H1 (cell line): ENCODE measurements at regions not wholly inside any gene's neighbourhood (a gene's known extent, or its start where the extent isn't known, plus 50 kb on each side); places are given as distances from the start of the nearest gene placed in this dataset.

Source experiments
- CTCF ChIA-PET: fragments of 300-600 bp; sonication (Branson Sonifier 250); formaldehyde crosslinking; loops from one replicate; lab custom pipeline; 2021; ENCODE audit not compliant: partially characterized antibody; lab: Charles Lee
- POLR2A ChIA-PET: fragments of 300-600 bp; sonication (Branson Sonifier 250); formaldehyde crosslinking; loops from one replicate; lab custom pipeline; 2021; ENCODE audit warnings: inconsistent platforms; ENCODE audit not compliant: partially characterized antibody; lab: Charles Lee
- DNase-seq, 2 experiments: peaks; one replicate each; pipeline versions ENCODE4 v3.0.0 to v3.0.0-alpha.2; 2010 to 2022; ENCODE audit warnings: low spot score in 2 of 2, low read depth in 1 of 2, mixed read lengths in 1 of 2
- FAIRE-seq: peaks from 2 replicates; lab custom pipeline; 2011; peaks lifted over from hg19 to GRCh38; lab: Jason Lieb, UNC
- H2AFZ ChIP-seq: 2 replicates; pipeline ENCODE4 v1.8.1; 2012; ENCODE audit warnings: low read length, inconsistent platforms
- H2AK5ac ChIP-seq: 2 replicates; pipeline ENCODE4 v1.6.1; 2013; ENCODE audit warnings: low read depth, low read length
- H2BK120ac ChIP-seq: replicated peaks from 2 replicates; pipeline ENCODE3; 2013; ENCODE audit warnings: low read depth, low read length, inconsistent platforms
- H2BK12ac ChIP-seq: 2 replicates; pipeline ENCODE4 v1.6.1; 2013; ENCODE audit warnings: low read depth, low read length
- H2BK15ac ChIP-seq: 2 replicates; pipeline ENCODE4 v1.6.1; 2013; ENCODE audit warnings: low read length
- H2BK20ac ChIP-seq: 2 replicates; pipeline ENCODE4 v1.6.1; 2013; ENCODE audit warnings: low read length
- H2BK5ac ChIP-seq: 2 replicates; pipeline ENCODE4 v1.6.1; 2013; ENCODE audit warnings: low read depth, low read length
- H3K14ac ChIP-seq: 2 replicates; pipeline ENCODE4 v1.6.1; 2013; ENCODE audit warnings: inconsistent platforms; ENCODE audit not compliant: insufficient read length
- H3K18ac ChIP-seq: 2 replicates; pipeline ENCODE4 v1.6.1; 2013; ENCODE audit warnings: low read length; ENCODE audit errors: extremely low read depth
- H3K23ac ChIP-seq: 2 replicates; pipeline ENCODE4 v1.6.1; 2013; ENCODE audit warnings: inconsistent platforms; ENCODE audit not compliant: insufficient read length
- H3K23me2 ChIP-seq: 2 replicates; pipeline ENCODE4 v1.6.1; 2013; ENCODE audit warnings: low read depth, low read length
- H3K27ac ChIP-seq: 2 replicates; pipeline ENCODE4 v1.6.1; 2011; ENCODE audit warnings: low read depth, low read length, inconsistent platforms
- H3K27me3 ChIP-seq, 4 experiments: replicated peaks in 1 of 4; 1 replicate in 1 of 4; 2 replicates in 3 of 4; pipeline versions ENCODE4 v1.6.1 to v1.8.1; 2011 to 2013; ENCODE audit warnings: low read length in 3 of 4, mild to moderate bottlenecking in 3 of 4, inconsistent platforms in 2 of 4, mixed read lengths in 2 of 4, moderate library complexity in 1 of 4; ENCODE audit not compliant: control insufficient read depth in 3 of 4, insufficient read depth in 3 of 4; ENCODE audit errors: extremely low read depth in 1 of 4
- H3K36me3 ChIP-seq, 4 experiments: 2 replicates each; pipeline versions ENCODE4 v1.6.1 to v1.8.1; 2011 to 2013; ENCODE audit warnings: mild to moderate bottlenecking in 4 of 4, low read length in 3 of 4, moderate library complexity in 2 of 4, control low read depth in 1 of 4, inconsistent platforms in 1 of 4; ENCODE audit not compliant: insufficient read depth in 4 of 4, control insufficient read depth in 2 of 4
- H3K4ac ChIP-seq: replicated peaks from 2 replicates; pipeline ENCODE3; 2013; ENCODE audit warnings: low read length, low read depth, mixed read lengths, inconsistent platforms; ENCODE audit not compliant: insufficient read length
- H3K4me1 ChIP-seq, 4 experiments: replicated peaks in 1 of 4; 1 replicate in 1 of 4; 2 replicates in 3 of 4; pipeline versions ENCODE4 v1.6.1 to v1.8.1; 2011 to 2013; ENCODE audit warnings: low read length in 3 of 4, inconsistent platforms in 2 of 4, mixed read lengths in 1 of 4; ENCODE audit not compliant: insufficient read depth in 4 of 4, control insufficient read depth in 3 of 4
- H3K4me2 ChIP-seq, 2 experiments: 2 replicates each; pipeline versions ENCODE4 v1.6.1 to v1.8.1; 2011 to 2013; ENCODE audit warnings: low read depth in 2 of 2, low read length in 2 of 2, control low read depth in 1 of 2, inconsistent platforms in 1 of 2, mild to moderate bottlenecking in 1 of 2; ENCODE audit not compliant: insufficient read depth in 1 of 2
- H3K4me3 ChIP-seq, 4 experiments: fragments of 200-600, 300-600 bp in 1 of 4; sonication (generic), shearing (Covaris generic), sonication (Bioruptor Twin) in 1 of 4; 2 replicates each; pipeline versions ENCODE4 v1.5.1 to v1.8.1; 2011 to 2016; ENCODE audit warnings: low read length in 4 of 4, low read depth in 3 of 4, control low read depth in 2 of 4, inconsistent platforms in 2 of 4, mild to moderate bottlenecking in 2 of 4, mixed read lengths in 1 of 4, moderate library complexity in 1 of 4; ENCODE audit not compliant: insufficient read depth in 2 of 4; ENCODE audit errors: extremely low read depth in 1 of 4
- H3K56ac ChIP-seq: replicated peaks from 2 replicates; pipeline ENCODE3; 2013; ENCODE audit warnings: low read depth, mild to moderate bottlenecking, mixed read lengths, low read length, inconsistent platforms; ENCODE audit not compliant: insufficient read length
- H3K79me1 ChIP-seq: 2 replicates; pipeline ENCODE4 v1.6.1; 2013; ENCODE audit warnings: low read depth, low read length, control low read depth
- H3K79me2 ChIP-seq, 2 experiments: 2 replicates each; pipeline versions ENCODE4 v1.6.1 to v1.8.1; 2012 to 2013; ENCODE audit warnings: low read length in 2 of 2, mild to moderate bottlenecking in 2 of 2, inconsistent platforms in 1 of 2; ENCODE audit not compliant: insufficient read depth in 2 of 2, control insufficient read depth in 1 of 2
- H3K9ac ChIP-seq, 4 experiments: replicated peaks in 1 of 4; 1 replicate in 1 of 4; 2 replicates in 3 of 4; pipeline versions ENCODE4 v1.6.1 to v1.8.1; 2011 to 2013; ENCODE audit warnings: low read depth in 3 of 4, low read length in 3 of 4, control low read depth in 2 of 4, mild to moderate bottlenecking in 2 of 4, moderate library complexity in 2 of 4, inconsistent platforms in 1 of 4; ENCODE audit errors: extremely low read depth in 1 of 4
- H3K9me3 ChIP-seq, 2 experiments: 2 replicates each; pipeline versions ENCODE4 v1.6.1 to v1.8.1; 2012 to 2013; ENCODE audit warnings: mild to moderate bottlenecking in 2 of 2, moderate library complexity in 2 of 2, control low read depth in 1 of 2, inconsistent platforms in 1 of 2, low read depth in 1 of 2, low read length in 1 of 2, mixed read lengths in 1 of 2; ENCODE audit not compliant: insufficient read depth in 2 of 2
- H4K20me1 ChIP-seq, 2 experiments: replicated peaks in 1 of 2; 2 replicates each; pipeline versions ENCODE3 to v1.8.1; 2011 to 2013; ENCODE audit warnings: inconsistent platforms in 2 of 2, low read length in 2 of 2, mild to moderate bottlenecking in 1 of 2; ENCODE audit not compliant: insufficient read depth in 2 of 2, control insufficient read depth in 1 of 2
- H4K5ac ChIP-seq: 2 replicates; pipeline ENCODE4 v1.6.1; 2013; ENCODE audit warnings: low read length, low read depth, mixed read lengths, inconsistent platforms; ENCODE audit not compliant: insufficient read length
- H4K8ac ChIP-seq: 2 replicates; pipeline ENCODE4 v1.8.0; 2013; ENCODE audit warnings: mild to moderate bottlenecking, moderate library complexity, low read length, inconsistent platforms; ENCODE audit not compliant: insufficient read depth; ENCODE audit errors: extremely low read depth
- H4K91ac ChIP-seq: replicated peaks from 2 replicates; pipeline ENCODE3; 2013; ENCODE audit warnings: low read length, mixed read lengths, inconsistent platforms; ENCODE audit not compliant: insufficient read length
- CEBPB ChIP-seq: IDR thresholded peaks from 2 replicates; pipeline ENCODE4 v1.6.1; 2012; ENCODE audit warnings: low read depth, low read length
- CHD2 ChIP-seq: IDR thresholded peaks from 2 replicates; pipeline ENCODE4 v1.6.1; 2012; ENCODE audit warnings: low read length, improper control_type of control experiment
- CREB1 ChIP-seq: IDR thresholded peaks from 2 replicates; pipeline ENCODE4 v1.6.1; 2012; ENCODE audit warnings: inconsistent platforms
- CTCF ChIP-seq, 3 experiments: IDR thresholded peaks; 1 replicate in 2 of 3; 2 replicates in 1 of 3; pipeline versions ENCODE4 v1.5.1 to v1.6.1; 2011; ENCODE audit warnings: low read length in 3 of 3, mild to moderate bottlenecking in 3 of 3, inconsistent platforms in 2 of 3, low read depth in 1 of 3, moderate library complexity in 1 of 3; ENCODE audit not compliant: insufficient read depth in 1 of 3; ENCODE audit errors: control extremely low read depth in 1 of 3
- EP300 ChIP-seq, 2 experiments: IDR thresholded peaks; 1 replicate in 1 of 2; 2 replicates in 1 of 2; pipeline ENCODE4 v1.6.1; 2011 to 2012; ENCODE audit warnings: low read depth in 2 of 2, low read length in 2 of 2, mild to moderate bottlenecking in 2 of 2, borderline replicate concordance in 1 of 2, inconsistent platforms in 1 of 2, moderate library complexity in 1 of 2
- GTF2F1 ChIP-seq: IDR thresholded peaks from 2 replicates; pipeline ENCODE4 v1.6.1; 2012; ENCODE audit warnings: low read depth, low read length, improper control_type of control experiment, borderline replicate concordance
- JUN ChIP-seq: IDR thresholded peaks from 2 replicates; pipeline ENCODE4 v1.6.1; 2011; ENCODE audit warnings: low read depth, mild to moderate bottlenecking, improper control_type of control experiment, low read length
- KDM4A ChIP-seq: IDR thresholded peaks from one replicate; pipeline ENCODE4 v1.7.1; 2012; ENCODE audit warnings: low read depth, mild to moderate bottlenecking, moderate library complexity, low read length, inconsistent platforms; ENCODE audit not compliant: severe bottlenecking
- NANOG ChIP-seq: IDR thresholded peaks from 2 replicates; pipeline ENCODE4 v1.6.1; 2011; ENCODE audit warnings: low read length, low read depth, mild to moderate bottlenecking, inconsistent platforms; ENCODE audit not compliant: insufficient read depth, poor library complexity, severe bottlenecking
- RNF2 ChIP-seq: fragments of 200-900, 300-1000 bp; sonication (generic); IDR thresholded peaks from 2 replicates; pipeline ENCODE4 v1.7.1; 2016; ENCODE audit warnings: borderline replicate concordance, low read depth, mild to moderate bottlenecking, antibody characterized with exemption, low read length; ENCODE audit not compliant: poor library complexity, severe bottlenecking; ENCODE audit errors: missing control alignments
- RXRA ChIP-seq: IDR thresholded peaks from 2 replicates; pipeline ENCODE4 v1.6.1; 2011; ENCODE audit warnings: low read depth, mild to moderate bottlenecking, low read length, moderate library complexity; ENCODE audit not compliant: insufficient read depth
- SIRT6 ChIP-seq: IDR thresholded peaks from one replicate; pipeline ENCODE4 v1.7.1; 2012; ENCODE audit warnings: low read length, inconsistent platforms
- WGBS, 2 experiments: shearing (Covaris generic) in 1 of 2; methylation state at CpG; one replicate each; pipeline versions ENCODE4 v1.1.6 to v1.1.7; 2013 to 2015; ENCODE audit warnings: low lambda C conversion rate in 2 of 2, mixed read lengths in 2 of 2, inconsistent platforms in 1 of 2, low coverage in 1 of 2, missing lambda C conversion rate in 1 of 2; ENCODE audit not compliant: insufficient replicate concordance in 2 of 2, insufficient coverage in 1 of 2, insufficient read length in 1 of 2; ENCODE audit errors: extremely low coverage in 1 of 2, missing lambda C conversion rate in 1 of 2; 5-methylcytosine and 5-hydroxymethylcytosine counted together

- no peak for DNase-seq
- Histone ChIP-seq H3K4me3 (no peak overlapping the region), H3K4me1 (peaks cover 0 to 2% (median 0%) of the 10 kb centered on the region in 4 experiments; a peak in 1 of 7 replicates), H2AFZ (no peak overlapping the region), H3K23ac (no peak overlapping the region), H3K4me2 (no peak overlapping the region), H3K79me2 (no peaks in the 10 kb centered on the region), H3K18ac (no peak overlapping the region), H4K20me1 (peaks cover 0 to 1% of the 10 kb centered on the region in 2 experiments), H3K4ac (no peak overlapping the region), H2BK15ac (no peak overlapping the region), H3K14ac (no peak overlapping the region), H2AK5ac (no peak overlapping the region), H3K9ac (no peak overlapping the region; a peak in 1 of 7 replicates), H3K56ac (no peak overlapping the region), H2BK5ac (no peak overlapping the region), H3K79me1 (no peaks in the 10 kb centered on the region), H3K9me3 (no peaks in the 10 kb centered on the region), H3K23me2 (no peaks in the 10 kb centered on the region), H4K91ac (no peak overlapping the region), H3K36me3 (no peaks in the 10 kb centered on the region), H2BK12ac (no peak overlapping the region), H4K8ac (no peak overlapping the region), H4K5ac (no peak overlapping the region), H2BK20ac (no peak overlapping the region), H3K27ac (no peak overlapping the region), H2BK120ac (no peak overlapping the region), H3K27me3 (no peaks in the 10 kb centered on the region; a peak in 3 of 7 replicates)
- no peak for FAIRE-seq
- CTCF ChIA-PET, result interaction anchor here (0.9 to 1.1 kb wide), 2 partner anchors 41 to 43 kb away, joined by 3 to 4 read pairs; no protein-coding TSS in a partner anchor
- POLR2A ChIA-PET, result no interaction called here
- 83% methylated on average over 5 of the region's 5 CpGs; no CpG with 5 or more reads in 1 of the 2 experiments for WGBS, 2 experiments
- TF ChIP-seq RXRA, result no peak
- TF ChIP-seq RNF2, result no peak
- no peak for TF ChIP-seq JUN
- no peak for TF ChIP-seq EP300 (IDR thresholded peaks at IDR 0.05; ENCODE audit: borderline replicate concordance in 1 of 2, low read depth in 2 of 2, low read length in 2 of 2)
- TF ChIP-seq KDM4A, result no peak
- TF ChIP-seq NANOG, result no peak
- no peak for TF ChIP-seq CEBPB
- no peak for TF ChIP-seq CREB1
- TF ChIP-seq SIRT6, result no peak
- no peak for TF ChIP-seq GTF2F1
- no peak for TF ChIP-seq CTCF (IDR thresholded peaks at IDR 0.05; ENCODE audit: control extremely low read depth in 1 of 3, insufficient read depth in 1 of 3, low read depth in 1 of 3, low read length in 3 of 3)
- no peak for TF ChIP-seq CHD2
Observed at GRCh38 chr10:79009145-79009544, 59.6 kb upstream of the ZMIZ1 start.
